GM10266 (cell line): ENCODE measurements at regions not wholly inside any gene's neighbourhood (a gene's known extent, or its start where the extent isn't known, plus 50 kb on each side); places are given as distances from the start of the nearest gene placed in this dataset.

Experiments used
- DNase-seq: peaks from one replicate; pipeline ENCODE4 v3.0.0; 2012; ENCODE audit errors: extremely low spot score
- CTCF ChIP-seq: IDR thresholded peaks from 2 replicates; pipeline ENCODE4 v1.5.1; 2012; ENCODE audit warnings: mild to moderate bottlenecking, low read depth; ENCODE audit not compliant: control insufficient read depth, insufficient read depth; ENCODE audit errors: missing control alignments

- no peak for DNase-seq
- no peak for TF ChIP-seq CTCF
Observed at GRCh38 chr22:48234011-48234410, 1471.6 kb downstream of the TBC1D22A start.

DNA sequence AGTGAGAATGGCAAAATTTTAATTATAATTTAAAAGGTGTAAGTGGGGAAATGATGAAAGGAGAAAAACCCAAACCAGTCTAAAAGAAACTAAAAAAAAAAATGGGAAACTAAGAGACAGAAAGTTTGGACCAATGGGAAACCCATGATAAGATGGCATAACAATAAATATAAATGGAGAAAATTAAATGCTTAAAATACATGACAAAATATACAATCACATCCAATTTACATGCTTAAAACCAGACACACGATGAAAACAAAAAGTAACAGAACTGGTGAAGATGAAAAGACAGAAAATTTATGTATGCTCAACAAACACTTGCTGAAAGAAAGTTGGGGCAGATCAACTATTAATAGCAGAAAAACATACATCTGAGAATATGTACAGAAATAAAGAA, 1471.1 kb downstream of the TBC1D22A start:
- no peak for TF ChIP-seq CTCF
- DNase-seq = no peak

- DNase-seq = no peak
- TF ChIP-seq CTCF = no peak
Observed at GRCh38 chr22:48228468-48228867, 1466.0 kb downstream of the TBC1D22A start.

- no peak for TF ChIP-seq CTCF
- no peak for DNase-seq
Observed at GRCh38 chr22:48227341-48228018, 1465.0 kb downstream of the TBC1D22A start.

- DNase-seq = no peak
- no peak for TF ChIP-seq CTCF
Observed at GRCh38 chr22:48226026-48227013, 1463.9 kb downstream of the TBC1D22A start.

DNA sequence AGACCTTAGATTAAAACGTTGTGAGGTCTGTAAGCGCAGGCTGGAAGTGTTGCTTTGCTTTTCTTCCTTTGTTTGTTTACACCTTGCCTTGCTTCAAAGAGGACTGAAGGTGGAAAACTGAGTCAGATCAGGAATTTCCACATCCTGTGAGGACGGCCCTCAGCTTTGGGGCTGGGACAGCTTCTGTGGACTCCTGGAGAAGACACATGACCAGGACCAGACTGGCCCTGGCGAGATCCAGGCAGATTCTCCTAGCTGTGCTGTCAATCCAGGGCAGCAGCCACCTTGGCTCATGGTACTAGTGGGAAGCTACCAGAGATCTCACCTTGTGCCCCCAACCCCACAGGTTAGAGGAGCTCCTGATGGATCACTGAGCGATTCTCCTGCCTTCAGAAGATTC, 1461.9 kb downstream of the TBC1D22A start:
- no peak for TF ChIP-seq CTCF
- DNase-seq = no peak
